ENCODE measurements at regions not wholly inside any gene's neighbourhood (a gene's known extent, or its start where the extent isn't known, plus 50 kb on each side); places are given as distances from the start of the nearest gene placed in this dataset.

GRCh38 chr12:116628989-116629388 is 69.8 kb downstream of the MAP1LC3B2 start:
- no peak for TF ChIP-seq CTCF (IDR thresholded peaks at IDR 0.05)
- TF ChIP-seq POLR2A (IDR thresholded peaks at IDR 0.05), result no peak

Data from thyroid gland (tissue), 4 donors.